Body of pancreas (tissue), 4 donors: ENCODE measurements at regions not wholly inside any gene's neighbourhood (a gene's known extent, or its start where the extent isn't known, plus 50 kb on each side); places are given as distances from the start of the nearest gene placed in this dataset.
A peak's percentile ranks its signal among the peaks of the same experiment; 100 is the strongest.

Experiments used
- CTCF ChIP-seq, 7 experiments: fragments of 450-650 bp in 4 of 7; fragments of 200-600 bp in 3 of 7; sonication (generic) in 3 of 7; IDR thresholded peaks; one replicate each; pipeline ENCODE4 v1.5.1; 2016 to 2019; ENCODE audit warnings: antibody characterized with exemption in 7 of 7
- POLR2A ChIP-seq, 3 donors: fragments of 450-650 bp; IDR thresholded peaks; one replicate each; pipeline ENCODE4 v1.6.1; 2016; ENCODE audit warnings: antibody characterized with exemption in 3 of 3, mild to moderate bottlenecking in 2 of 3

GRCh38 chr13:40082639-40083038 is 427.2 kb downstream of the COG6 start:
- no peak for TF ChIP-seq POLR2A (IDR thresholded peaks at IDR 0.05)
- peak in 1 of 7 experiments; percentile 26 for TF ChIP-seq CTCF (IDR thresholded peaks at IDR 0.05)
